ENCODE measurements at regions not wholly inside any gene's neighbourhood (a gene's known extent, or its start where the extent isn't known, plus 50 kb on each side); places are given as distances from the start of the nearest gene placed in this dataset.

- H2AFZ ChIP-seq (ENCODE audit: low read length) = no peak overlapping the region
- H2BK120ac ChIP-seq (ENCODE audit: low read depth, low read length, poor library complexity, severe bottlenecking) = no peak overlapping the region
- no peak overlapping the region for H3K23ac ChIP-seq (ENCODE audit: insufficient read length, low read depth, low read length)
- no peaks in the 10 kb centered on the region for H3K36me3 Mint-ChIP-seq (ENCODE audit: insufficient read depth in 1 of 3, low read depth in 3 of 3)
- TF ChIP-seq, protein P1, sequence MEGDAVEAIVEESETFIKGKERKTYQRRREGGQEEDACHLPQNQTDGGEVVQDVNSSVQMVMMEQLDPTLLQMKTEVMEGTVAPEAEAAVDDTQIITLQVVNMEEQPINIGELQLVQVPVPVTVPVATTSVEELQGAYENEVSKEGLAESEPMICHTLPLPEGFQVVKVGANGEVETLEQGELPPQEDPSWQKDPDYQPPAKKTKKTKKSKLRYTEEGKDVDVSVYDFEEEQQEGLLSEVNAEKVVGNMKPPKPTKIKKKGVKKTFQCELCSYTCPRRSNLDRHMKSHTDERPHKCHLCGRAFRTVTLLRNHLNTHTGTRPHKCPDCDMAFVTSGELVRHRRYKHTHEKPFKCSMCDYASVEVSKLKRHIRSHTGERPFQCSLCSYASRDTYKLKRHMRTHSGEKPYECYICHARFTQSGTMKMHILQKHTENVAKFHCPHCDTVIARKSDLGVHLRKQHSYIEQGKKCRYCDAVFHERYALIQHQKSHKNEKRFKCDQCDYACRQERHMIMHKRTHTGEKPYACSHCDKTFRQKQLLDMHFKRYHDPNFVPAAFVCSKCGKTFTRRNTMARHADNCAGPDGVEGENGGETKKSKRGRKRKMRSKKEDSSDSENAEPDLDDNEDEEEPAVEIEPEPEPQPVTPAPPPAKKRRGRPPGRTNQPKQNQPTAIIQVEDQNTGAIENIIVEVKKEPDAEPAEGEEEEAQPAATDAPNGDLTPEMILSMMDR (conservative IDR thresholded peaks at IDR 0.05) = no peak
- H3K27me3 ChIP-seq (ENCODE audit: insufficient read depth, low read length) = no peaks in the 10 kb centered on the region
- no peaks in the 10 kb centered on the region for H3K23me2 ChIP-seq (ENCODE audit: insufficient read length, low read depth, low read length, poor library complexity, severe bottlenecking)
- peaks cover 8% of the 10 kb centered on the region for H3K27me3 Mint-ChIP-seq (ENCODE audit: low read depth)
- H3K18ac ChIP-seq (ENCODE audit: insufficient read length, low read depth, low read length) = no peak overlapping the region
- no peak overlapping the region for H2AK5ac ChIP-seq (ENCODE audit: insufficient read length, low read length)
- peaks cover 18 to 20% of the 10 kb centered on the region in 2 experiments for H3K4me1 Mint-ChIP-seq
- H3K14ac ChIP-seq (ENCODE audit: insufficient read depth, low read length) = no peak overlapping the region
- H3K79me2 ChIP-seq (ENCODE audit: insufficient read depth, low read length) = no peaks in the 10 kb centered on the region
- H4K5ac ChIP-seq (ENCODE audit: insufficient read length, low read depth, low read length) = no peak overlapping the region
- no peak overlapping the region for H3K9ac ChIP-seq (ENCODE audit: extremely low read depth, insufficient read length, low read length)
- no peak overlapping the region for H3K56ac ChIP-seq (ENCODE audit: insufficient read length, low read depth, low read length)
- no peak overlapping the region for H3T11ph ChIP-seq (ENCODE audit: low read length)
- peaks cover 2% of the 10 kb centered on the region; the same call in 1 of the 2 replicates for H3K4me1 ChIP-seq (ENCODE audit: insufficient read depth, low read length)
- no peak overlapping the region for H2BK15ac ChIP-seq (ENCODE audit: low read depth, low read length)
- no peak overlapping the region for H4K91ac ChIP-seq (ENCODE audit: insufficient read length, low read depth, low read length)
- H3K27ac ChIP-seq (ENCODE audit: insufficient read length, low read depth, low read length) = no peak overlapping the region
- no peak overlapping the region for H2BK20ac ChIP-seq (ENCODE audit: low read depth, low read length, poor library complexity, severe bottlenecking)
- no peaks in the 10 kb centered on the region for H3K79me1 ChIP-seq (ENCODE audit: insufficient read depth, low read depth, low read length, poor library complexity, severe bottlenecking)
- no peak overlapping the region for H3K4me2 ChIP-seq (ENCODE audit: insufficient read depth, insufficient read length, low read length)
- H4K20me1 ChIP-seq (ENCODE audit: control insufficient read depth, insufficient read depth, insufficient read length) = no peaks in the 10 kb centered on the region
- H4K8ac ChIP-seq (replicated peaks; ENCODE audit: insufficient read length, low read depth, low read length) = no peak overlapping the region
- no peak overlapping the region for H2BK5ac ChIP-seq (ENCODE audit: insufficient read length, low read length)
- no peaks in the 10 kb centered on the region for H3K9me3 ChIP-seq (ENCODE audit: control insufficient read depth, low read depth, low read length)
- no peak for DNase-seq
- no peak overlapping the region for H3K4me3 Mint-ChIP-seq
- no peak overlapping the region for H2BK12ac ChIP-seq (ENCODE audit: insufficient read length, low read depth, low read length)
- 0 out of 5 replicates have a peak, but pooled peaks cover 2 to 4% of the 10 kb centered on the region in 2 experiments for H3K9me3 Mint-ChIP-seq
- no CpG with 5 or more reads among the region's 4 CpGs for WGBS (ENCODE audit: extremely low coverage, insufficient read length, low lambda C conversion rate)
- H3K27ac Mint-ChIP-seq = no peak overlapping the region
- H3K4ac ChIP-seq (ENCODE audit: low read depth, low read length) = no peak overlapping the region
Measured at GRCh38 chr6:1509241-1509640, 100.5 kb upstream of the FOXC1 start.

All from H9 (cell line).